GM19452 (cell line): ENCODE measurements at regions not wholly inside any gene's neighbourhood (a gene's known extent, or its start where the extent isn't known, plus 50 kb on each side); places are given as distances from the start of the nearest gene placed in this dataset.

Experiments used
- ATAC-seq: cut with Tn5 transposase; IDR thresholded peaks from one replicate; pipeline ENCODE4 v1.9.1; 2021; ENCODE audit not compliant: unreplicated experiment

DNA sequence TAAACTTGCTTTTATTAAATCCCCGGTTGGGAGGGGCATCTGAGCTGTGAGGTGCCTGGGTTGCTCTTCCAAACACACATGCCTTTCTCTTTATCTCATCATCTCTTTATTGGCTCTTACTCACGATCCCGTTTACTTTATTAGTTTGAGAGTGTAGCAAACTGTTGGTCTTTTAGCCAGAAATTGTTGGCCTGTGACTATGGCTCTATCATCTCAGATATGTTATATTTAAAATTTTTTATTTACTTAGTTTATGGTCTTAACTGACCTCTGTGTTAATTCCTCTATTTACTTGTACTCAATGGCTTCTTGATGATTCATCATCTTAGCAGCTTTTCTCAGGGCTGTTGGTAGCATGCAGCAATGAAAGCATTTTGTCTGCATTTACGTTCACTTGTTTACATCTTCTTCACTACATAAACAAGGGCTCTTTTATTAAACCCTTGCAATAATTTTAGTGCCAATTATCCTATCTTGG lies 408.4 kb downstream of the HRH4 start:
- no peak for ATAC-seq

DNA sequence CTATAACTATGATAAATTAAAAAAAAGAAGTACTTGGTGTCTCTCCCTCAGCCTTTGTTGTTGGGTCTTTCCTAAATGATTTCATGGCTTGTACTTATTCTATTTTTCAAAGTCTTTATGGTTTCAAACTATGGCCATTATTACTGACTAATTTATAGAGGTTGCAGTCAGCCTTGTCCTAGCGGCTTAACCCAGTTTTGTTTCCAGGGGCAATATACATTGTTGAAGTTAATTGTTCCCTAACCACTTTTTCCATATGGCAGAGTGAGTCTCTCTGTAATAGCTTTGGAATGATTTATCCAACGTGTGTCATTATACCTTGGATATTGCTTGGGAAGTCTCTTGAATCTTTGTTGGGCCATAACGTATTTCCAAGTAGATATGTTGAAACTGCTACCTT lies 408.8 kb downstream of the HRH4 start:
- ATAC-seq: no peak

DNA sequence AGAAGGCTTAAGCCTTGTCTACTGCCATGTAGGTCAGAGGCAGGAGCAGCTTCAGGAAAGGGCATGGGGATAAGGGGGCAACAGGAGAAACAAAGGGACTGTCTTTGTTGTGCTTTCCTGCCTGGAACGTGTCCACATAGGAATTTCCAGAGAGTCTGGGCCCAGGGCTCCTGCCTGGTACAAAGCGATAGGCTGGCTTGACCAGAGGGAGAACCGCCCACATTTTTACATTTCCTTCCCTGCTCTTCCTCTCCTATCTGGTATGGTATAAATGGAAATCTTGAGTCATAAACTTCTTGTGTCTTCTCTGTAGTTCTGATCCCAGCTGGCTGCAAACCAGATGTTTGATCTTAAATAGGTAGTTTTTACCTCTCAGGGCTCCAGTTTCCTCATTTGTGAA lies 414.8 kb downstream of the HRH4 start:
- no peak for ATAC-seq

DNA sequence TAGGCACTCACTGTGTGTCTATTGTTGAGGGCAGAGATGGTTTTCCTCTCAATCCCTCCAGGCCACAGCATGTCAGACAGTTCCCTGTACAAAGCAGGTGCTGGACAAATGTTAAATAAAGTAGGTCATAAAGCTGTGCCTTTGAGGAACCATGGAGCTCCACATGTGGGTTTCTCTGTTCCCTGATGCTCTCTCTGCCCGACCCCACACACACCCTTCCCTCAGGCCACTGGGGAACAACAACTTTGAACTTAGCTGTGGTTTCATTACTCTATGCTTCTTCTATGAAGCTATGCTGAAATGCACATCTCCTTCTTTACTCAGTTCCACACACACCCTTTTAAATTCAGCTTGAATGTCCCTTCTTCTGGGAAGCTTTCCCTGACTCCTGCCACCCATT lies 415.3 kb downstream of the HRH4 start:
- ATAC-seq: no peak

DNA sequence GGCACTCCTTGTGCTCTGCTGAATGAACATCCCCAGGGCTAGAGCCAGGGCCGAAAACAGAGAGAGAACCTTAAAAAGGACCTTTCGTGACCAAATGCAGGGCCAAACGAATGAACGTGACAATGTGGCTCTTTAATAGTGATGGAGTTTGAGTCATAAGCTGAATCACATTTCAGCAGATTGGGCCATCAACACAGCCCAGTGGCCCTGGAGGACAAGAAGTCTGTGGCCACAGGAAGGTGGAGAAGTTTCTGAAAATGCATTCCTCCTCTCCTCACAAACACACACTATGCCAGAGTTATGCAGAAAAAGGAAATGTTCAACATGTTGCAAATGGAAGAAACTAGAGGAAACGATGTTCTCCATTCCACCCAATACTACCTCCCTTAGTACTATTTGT lies 415.8 kb downstream of the HRH4 start:
- ATAC-seq: no peak

DNA sequence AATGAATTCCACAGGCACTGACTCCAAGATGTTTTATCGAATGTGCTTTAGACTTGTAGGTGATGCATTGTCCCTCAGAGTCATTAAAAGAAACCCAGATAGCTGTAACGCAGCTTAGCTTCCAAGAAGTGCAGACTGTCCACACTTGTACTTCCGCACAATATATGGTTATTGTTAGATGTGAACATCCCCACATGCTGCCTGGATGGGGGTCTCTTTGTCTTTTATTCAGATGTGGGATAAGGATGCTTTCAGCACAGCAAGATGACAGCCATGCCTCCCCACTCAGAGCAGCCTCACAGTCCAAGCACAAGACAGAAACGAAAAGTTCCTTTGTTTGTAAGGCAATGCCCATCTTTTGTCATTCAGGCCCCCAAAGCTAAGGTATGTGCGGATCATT lies 416.6 kb downstream of the HRH4 start:
- no peak for ATAC-seq

DNA sequence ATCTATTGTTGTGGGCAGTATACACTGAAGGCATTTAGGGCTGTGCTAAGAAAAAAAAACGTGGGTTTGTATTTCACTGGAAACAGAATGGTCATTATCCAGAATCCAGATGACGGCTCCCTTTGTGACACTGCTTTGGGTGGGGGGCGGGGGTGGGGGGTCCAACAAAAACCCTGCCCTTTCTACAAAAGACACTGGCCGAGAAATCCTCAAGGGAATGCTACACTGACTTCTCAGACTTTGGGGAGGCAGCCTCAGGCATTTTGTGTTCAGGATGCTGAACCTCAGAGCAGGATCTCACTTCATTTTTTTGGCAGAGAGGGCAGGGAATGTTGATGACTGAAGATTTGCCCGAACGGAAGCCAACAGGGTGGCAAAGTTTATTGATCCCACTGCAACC lies 417.1 kb downstream of the HRH4 start:
- ATAC-seq: no peak

DNA sequence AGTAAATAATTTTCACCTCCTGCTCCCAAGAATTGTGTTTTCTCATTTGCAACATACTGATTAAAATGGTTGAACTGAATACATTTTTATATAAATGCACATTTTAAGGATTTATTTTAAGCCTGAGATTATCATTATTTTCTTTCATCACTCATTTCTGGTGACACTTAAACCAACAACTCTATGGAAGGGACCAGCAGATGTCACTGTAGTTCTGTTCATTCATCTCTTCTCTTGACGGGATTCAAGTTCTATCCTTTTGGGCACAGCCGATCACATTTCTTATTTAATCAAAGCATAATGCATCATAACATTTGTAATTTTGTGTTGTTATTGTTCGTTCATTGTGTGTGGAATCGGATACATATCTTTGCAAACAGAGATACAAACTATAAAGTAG lies 417.9 kb downstream of the HRH4 start:
- no peak for ATAC-seq

DNA sequence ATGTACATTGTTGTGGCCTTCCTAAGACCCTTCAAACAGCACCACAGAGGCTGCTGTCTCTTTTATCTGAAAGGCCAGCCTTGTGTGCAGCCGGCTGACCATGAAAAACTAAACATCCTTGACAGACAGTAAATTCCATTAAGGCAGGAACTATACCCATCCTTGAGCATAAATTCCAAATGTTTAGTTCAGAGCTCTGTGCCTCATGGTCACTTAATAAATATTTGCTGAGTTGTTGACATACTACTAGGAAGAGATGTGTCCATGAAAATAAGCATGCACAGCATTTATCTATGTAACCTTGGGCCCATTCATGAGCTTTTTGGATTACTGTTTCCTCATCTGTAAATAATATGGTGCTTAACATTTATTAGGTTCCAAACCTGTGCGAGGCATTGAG lies 424.8 kb downstream of the HRH4 start:
- no peak for ATAC-seq

DNA sequence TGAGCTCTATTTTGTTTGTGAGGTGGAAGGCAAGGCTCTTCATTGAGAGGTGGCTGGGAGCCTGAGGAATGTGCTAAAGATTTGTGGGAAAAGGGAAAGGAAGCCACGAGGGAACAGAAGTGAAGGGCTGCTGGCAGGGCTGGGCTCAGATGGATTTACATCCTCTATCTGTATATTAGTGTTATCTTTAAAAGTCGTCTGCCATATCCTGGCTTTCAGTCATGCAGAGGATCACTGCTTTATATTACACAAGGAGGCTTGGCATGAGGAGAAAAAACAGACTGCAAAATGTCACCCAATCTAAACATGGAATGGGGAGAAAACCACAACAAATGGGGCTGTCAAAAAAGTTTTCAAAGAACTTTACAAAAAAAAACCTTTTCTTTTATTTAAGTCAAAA lies 434.4 kb downstream of the HRH4 start:
- ATAC-seq: no peak

DNA sequence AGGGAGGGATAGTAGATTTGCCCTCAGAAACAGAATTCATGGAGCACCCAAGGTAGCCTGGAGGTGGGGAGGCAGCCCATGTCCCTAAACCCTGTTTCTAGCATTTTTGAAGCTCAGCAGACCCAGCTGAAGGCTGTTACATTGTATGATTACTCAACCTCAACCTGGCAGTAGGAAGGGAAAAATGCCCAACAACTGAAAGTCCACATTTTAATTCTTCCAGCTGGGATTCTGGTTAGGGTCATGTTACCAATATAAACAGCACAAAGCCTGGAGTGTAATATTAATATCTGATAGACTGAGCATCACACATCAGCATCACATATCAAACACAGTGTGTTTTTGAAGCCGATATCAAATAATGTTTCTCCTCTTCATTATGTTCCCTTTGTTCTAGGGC lies 437.0 kb downstream of the HRH4 start:
- no peak for ATAC-seq

DNA sequence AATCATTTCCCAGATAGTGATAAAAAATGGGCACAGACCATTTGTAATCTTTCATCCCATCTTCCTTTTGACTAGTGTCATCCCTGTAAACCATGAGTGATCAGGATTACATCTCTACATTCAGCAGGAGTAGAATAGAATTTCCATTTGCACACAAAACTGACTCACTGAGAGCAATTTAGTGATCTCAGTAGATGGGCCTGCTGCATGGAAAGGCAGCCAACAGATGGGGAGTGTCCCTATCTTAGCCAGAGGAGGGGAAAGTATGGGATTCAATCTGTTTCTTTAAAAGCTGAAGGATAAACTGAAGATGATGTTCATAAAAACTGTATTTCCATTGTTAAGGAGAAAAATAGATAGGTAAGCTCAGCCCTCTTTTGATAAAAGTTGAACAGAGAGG lies 441.7 kb downstream of the ZNF521 start:
- ATAC-seq: no peak

DNA sequence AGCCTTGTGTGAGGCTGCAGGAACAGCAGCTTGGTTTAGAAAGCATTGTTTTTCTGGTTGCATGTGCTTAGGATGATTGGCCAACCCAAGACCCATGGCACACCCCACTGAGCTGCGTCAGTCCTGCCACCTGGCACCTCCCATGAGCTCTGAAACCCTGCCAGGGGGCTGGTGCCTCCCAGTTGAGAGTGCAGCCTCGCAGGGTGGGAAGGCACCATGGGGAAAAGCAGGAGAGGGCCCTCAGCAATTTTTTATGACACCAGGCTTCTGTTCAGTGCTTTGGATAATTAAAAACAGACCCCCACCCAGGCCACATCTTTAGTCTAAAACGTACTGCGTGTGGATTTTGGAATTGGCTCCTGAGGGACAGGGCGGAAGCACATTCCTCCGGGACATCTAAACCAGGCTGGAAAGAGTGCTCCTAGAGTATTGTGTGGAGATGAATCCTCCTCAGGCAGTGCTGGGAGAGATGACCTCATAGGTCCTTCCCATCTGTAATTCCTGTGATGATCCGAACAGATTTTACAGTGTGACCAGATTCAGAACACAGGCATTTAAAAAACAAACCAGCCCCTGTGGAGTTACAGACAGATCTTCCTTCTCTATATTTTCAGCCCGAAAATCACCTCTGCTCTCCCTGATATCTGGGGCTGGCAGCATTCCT lies 438.3 kb downstream of the ZNF521 start:
- ATAC-seq: no peak

DNA sequence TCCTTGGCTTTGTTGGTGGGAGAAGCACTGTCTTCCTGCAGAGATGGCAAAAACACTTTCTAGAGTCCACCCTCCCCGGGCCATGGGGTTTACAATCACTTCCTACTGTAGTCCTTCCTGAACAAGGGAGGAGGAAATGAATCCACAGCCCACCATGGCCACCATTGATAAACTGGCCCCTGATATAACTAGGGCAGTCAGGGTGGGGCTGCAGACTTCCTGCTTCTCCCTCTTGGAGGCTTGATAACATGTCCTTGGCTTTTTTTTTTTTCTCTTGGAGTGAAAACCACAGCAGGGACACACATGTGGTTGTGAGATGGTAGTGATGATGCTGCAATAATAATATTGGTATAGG lies 437.8 kb downstream of the ZNF521 start:
- ATAC-seq: no peak

DNA sequence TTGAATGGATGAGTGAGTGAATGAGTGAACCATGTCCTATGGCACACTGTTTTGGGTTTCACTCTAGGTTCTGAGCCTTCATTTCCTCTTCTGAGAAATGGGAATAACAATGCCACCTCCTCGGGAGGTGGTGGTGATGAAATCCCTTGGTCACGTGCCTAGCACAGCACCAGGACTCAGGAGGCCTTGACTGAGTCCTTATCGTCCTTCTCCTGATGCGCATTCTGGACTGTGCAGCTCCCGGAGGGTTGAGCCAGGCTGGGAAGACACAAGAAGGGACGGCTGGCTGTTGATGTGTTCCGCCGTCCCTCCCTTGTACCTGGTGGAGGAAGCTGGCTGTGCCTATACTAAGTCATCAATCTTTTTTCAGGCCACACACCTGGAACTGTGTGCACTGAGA lies 437.3 kb downstream of the ZNF521 start:
- ATAC-seq: no peak

DNA sequence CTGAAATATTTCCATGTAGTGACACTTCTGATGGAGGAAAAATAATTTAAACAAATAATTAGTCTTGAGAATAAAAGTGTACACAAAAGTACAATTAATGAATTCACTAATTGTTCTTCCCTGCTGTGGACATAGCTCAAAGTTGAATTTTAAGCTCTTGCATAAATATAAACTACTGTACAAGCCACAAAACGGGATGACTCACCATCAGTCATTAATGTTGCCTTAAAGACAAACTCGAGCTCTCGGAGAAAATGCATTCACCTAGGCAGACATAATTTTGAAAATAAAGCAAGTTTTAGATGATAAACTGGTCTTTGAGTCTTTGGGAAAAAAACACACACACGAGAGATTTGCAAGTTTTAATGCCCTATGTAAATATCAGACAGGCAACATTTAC lies 436.4 kb downstream of the ZNF521 start:
- no peak for ATAC-seq

DNA sequence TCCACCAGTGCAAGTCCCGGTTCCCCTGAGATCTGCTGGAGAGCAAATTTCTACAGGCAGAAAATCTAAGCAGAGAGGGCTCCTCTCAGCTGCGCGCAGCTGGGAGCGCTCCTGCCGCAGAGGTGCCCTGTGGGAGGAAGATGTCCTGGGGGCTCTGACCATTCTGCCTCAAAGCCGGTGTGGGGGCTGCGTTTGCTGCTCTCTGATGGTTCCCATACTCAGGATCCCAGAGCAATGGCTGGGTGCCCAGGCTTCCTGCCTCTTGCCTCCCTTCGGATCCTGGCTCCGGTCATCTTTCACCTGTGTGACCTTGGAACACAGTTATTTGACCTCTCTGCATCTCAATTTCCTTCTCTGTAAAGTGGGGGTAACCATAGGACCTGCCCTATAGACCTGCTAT lies 434.2 kb downstream of the ZNF521 start:
- ATAC-seq: no peak

DNA sequence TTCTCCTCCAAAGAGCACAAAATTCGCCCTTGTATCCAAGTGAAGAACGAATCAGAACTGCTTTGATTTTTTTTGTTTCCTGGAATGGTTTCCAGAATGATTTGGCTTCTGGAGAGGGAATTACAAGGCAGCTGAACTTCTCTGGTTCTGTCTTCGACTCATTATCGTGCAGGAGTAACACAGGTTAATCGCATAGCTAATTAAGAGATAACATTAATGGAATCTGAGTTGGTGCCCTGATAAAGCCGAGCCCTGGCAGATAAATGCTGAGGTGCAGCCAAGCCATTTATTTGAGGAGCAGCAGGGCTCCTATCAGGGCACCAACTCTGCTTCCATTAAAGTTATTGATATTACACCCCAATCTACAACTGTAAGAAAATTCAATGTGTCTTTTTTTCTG lies 433.7 kb downstream of the ZNF521 start:
- ATAC-seq: no peak

DNA sequence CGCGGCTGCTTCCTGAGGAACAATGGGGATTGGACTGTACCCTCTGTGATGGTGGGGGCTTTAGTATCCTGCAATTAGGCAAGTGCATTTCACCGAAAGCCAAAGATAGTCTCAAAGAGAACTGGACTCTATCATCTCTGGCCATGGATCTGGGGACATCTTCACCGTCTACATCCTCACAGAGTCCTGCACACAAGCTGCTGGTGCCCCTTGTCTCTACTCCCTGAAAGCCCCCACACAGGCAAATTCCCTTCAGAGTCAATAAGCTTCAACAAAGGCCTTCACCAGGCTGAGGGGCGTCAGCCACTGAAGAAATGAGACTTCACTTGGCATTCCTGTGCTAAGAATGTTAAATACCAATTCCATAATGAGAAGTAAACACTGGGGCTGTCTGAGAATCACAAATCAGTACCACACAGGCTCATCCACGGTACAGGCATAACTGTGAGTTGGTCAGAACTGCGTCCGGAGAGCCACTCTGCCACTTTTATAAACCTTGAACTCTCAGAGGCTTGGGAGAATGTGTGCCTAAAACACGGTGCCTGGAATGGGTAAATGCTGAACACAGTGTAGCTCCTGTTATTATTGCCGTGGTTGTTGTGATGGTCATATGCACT lies 432.7 kb downstream of the ZNF521 start:
- ATAC-seq: no peak

DNA sequence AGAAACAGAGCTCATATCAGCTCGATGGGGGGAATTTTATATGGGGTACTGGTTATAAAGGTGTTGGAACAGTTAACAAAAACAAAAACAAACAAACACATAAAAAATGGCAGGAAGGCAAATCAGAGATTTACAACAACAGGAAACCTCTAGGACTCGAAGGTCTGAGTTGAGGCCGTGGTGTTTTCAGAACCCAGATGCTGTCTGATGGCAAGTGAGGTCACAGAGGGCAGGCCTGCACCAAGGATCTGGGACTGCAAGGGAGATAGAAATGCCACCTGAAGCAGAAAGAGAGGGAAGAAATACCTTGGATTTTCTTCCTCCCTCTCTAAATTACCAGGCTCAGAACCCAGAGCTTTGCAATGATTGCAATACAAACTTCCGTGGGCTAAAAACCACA lies 429.5 kb downstream of the ZNF521 start:
- peak; percentile 38 for ATAC-seq

DNA sequence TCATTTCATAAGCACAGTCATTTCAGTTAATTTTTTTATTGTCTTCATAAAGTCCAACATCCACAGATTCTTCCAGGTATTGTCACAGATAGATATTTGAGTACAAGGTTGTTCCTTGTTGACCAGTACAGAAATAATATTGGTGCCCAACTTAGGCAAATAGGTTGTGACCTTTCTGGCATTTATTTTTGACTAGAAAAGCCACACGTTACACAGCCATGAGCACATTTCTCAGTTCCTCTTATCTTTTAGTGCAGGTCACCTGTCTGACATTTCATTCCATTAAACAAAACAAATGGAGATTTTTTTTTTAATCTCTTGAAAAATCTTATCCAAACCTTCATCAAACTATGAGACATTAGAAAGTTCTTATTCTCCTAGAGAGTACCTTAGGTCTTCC lies 428.8 kb downstream of the ZNF521 start:
- peak; percentile 80 for ATAC-seq

DNA sequence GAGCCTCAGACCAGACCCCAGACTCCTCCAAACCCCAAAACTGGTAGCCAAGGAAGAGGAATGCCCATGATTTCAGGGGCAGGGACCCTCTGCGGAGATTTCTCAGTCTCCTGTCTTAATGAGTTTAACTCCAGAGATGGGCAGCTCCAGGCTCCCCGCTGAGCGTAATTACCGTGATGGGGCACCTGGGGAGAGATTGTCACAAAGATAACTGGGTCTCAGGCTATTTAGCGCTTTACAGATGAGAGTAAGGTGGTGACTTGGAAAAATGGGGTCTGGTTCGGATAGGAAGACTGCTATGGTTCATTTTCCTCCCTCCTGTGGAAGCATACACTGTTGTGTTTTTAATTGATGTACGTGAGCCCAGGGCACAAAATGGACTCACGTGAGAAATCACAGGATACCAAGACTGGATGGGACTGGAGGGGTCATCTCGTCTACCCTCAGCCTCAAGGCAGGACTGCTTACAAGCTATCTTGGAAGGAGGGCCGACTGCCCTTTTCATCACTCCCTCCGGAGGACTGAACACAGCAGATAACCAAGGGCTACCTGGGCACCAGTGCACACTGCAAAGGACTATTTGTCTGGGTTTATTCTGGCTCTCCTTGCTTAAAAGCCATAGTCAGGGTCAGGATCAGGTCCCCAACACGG lies 427.8 kb downstream of the ZNF521 start:
- no peak for ATAC-seq

DNA sequence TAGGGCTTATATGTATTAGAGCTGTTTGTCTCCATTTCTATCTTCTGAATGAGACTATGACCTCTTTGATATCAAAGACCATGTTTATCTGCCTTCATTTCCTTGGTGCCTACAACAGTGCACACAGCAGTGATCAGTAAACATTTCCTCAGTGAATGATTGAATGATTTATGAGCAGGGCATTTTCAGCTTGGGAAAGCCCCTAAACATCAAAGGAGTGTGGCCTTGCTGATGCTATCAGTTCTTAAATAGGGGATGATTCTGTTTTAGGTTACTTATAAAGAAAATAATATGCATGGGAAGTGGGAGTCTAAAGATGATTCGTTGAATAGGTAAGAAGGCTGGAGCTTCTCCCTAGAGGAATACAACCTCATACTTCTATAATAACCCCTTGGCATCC lies 425.3 kb downstream of the ZNF521 start:
- ATAC-seq: no peak
